ENCODE measurements at regions not wholly inside any gene's neighbourhood (a gene's known extent, or its start where the extent isn't known, plus 50 kb on each side); places are given as distances from the start of the nearest gene placed in this dataset.
"Not testable (repeated sequence)": the region's sequence is repeated elsewhere in the genome, so short reads cannot be mapped to it uniquely, and the experiment has no call there.

GRCh38 chr20:30417387-30417786 is 840.1 kb upstream of the DEFB115 start:
- H3K4me1 Mint-ChIP-seq, DNase-seq, H3K4me3 Mint-ChIP-seq, H3K27me3 Mint-ChIP-seq, ATAC-seq, H3K27ac Mint-ChIP-seq, POLR2A ChIA-PET: not testable (repeated sequence)
- peaks cover 3 to 47% (median 15%) of the 10 kb centered on the region in 9 donors for H3K9me3 Mint-ChIP-seq
- peaks cover 0 to 22% (median 18%) of the 10 kb centered on the region in 3 donors for H3K36me3 Mint-ChIP-seq

GRCh38 chr20:30418378-30418777 is 839.1 kb upstream of the DEFB115 start:
- H3K27ac Mint-ChIP-seq, POLR2A ChIA-PET, ATAC-seq: not testable (repeated sequence)

GRCh38 chr20:30419466-30419865 is 838.0 kb upstream of the DEFB115 start:
- Mint-ChIP-seq H3K27me3 (no peaks in the 10 kb centered on the region), H3K4me1 (no peaks in the 10 kb centered on the region), H3K27ac (no peak overlapping the region), H3K4me3 (no peak overlapping the region), H3K9me3 (peaks cover 0 to 43% (median 10%) of the 10 kb centered on the region in 9 donors), H3K36me3 (peaks cover 0 to 21% (median 18%) of the 10 kb centered on the region in 3 donors)
- DNase-seq: no peak
- POLR2A ChIA-PET: no interaction called here
- no peak for ATAC-seq

More at GRCh38 chr20:30418378-30418777, 839.1 kb upstream of the DEFB115 start:
- not testable (repeated sequence) for DNase-seq, H3K27me3 Mint-ChIP-seq, H3K4me1 Mint-ChIP-seq, H3K4me3 Mint-ChIP-seq
- peaks cover 0 to 44% (median 11%) of the 10 kb centered on the region in 9 donors for H3K9me3 Mint-ChIP-seq
- H3K36me3 Mint-ChIP-seq: peaks cover 0 to 21% (median 18%) of the 10 kb centered on the region in 3 donors

GRCh38 chr20:30419871-30420420 is 837.5 kb upstream of the DEFB115 start:
- peaks cover 0 to 41% (median 10%) of the 10 kb centered on the region in 9 donors for H3K9me3 Mint-ChIP-seq
- ATAC-seq, H3K4me1 Mint-ChIP-seq, POLR2A ChIA-PET, DNase-seq, H3K4me3 Mint-ChIP-seq, H3K27me3 Mint-ChIP-seq, H3K27ac Mint-ChIP-seq: not testable (repeated sequence)
- peaks cover 0 to 21% (median 18%) of the 10 kb centered on the region in 3 donors for H3K36me3 Mint-ChIP-seq
